ENCODE measurements at regions not wholly inside any gene's neighbourhood (a gene's known extent, or its start where the extent isn't known, plus 50 kb on each side); places are given as distances from the start of the nearest gene placed in this dataset.
"Not testable (repeated sequence)": the region's sequence is repeated elsewhere in the genome, so short reads cannot be mapped to it uniquely, and the experiment has no call there.

GRCh38 chr4:104345598-104346242 is 149.0 kb downstream of the CXXC4 start:
- Histone ChIP-seq H3K9me3 (no peaks in the 10 kb centered on the region), H3K4me1 (no peaks in the 10 kb centered on the region)
- TF ChIP-seq CTCF (IDR thresholded peaks at IDR 0.05; ENCODE audit: low read depth, low read length): no peak

GRCh38 chr4:104344342-104344980 is 150.2 kb downstream of the CXXC4 start:
- H3K36me3 ChIP-seq: no peaks in the 10 kb centered on the region
- no peaks in the 10 kb centered on the region for H3K27me3 ChIP-seq
- no peaks in the 10 kb centered on the region for H3K9me3 ChIP-seq
- no peak for TF ChIP-seq CTCF (IDR thresholded peaks at IDR 0.05; ENCODE audit: low read depth, low read length)
- H3K4me3 ChIP-seq (ENCODE audit: low read depth, low read length): no peak overlapping the region
- DNase-seq: no peak
- no peaks in the 10 kb centered on the region for H3K4me1 ChIP-seq

More at GRCh38 chr4:104345598-104346242, 149.0 kb downstream of the CXXC4 start:
- no peak overlapping the region for H3K4me3 ChIP-seq (ENCODE audit: low read depth, low read length)
- H3K36me3 ChIP-seq: no peaks in the 10 kb centered on the region
- H3K27me3 ChIP-seq: no peaks in the 10 kb centered on the region
- no peak for DNase-seq

- no peaks in the 10 kb centered on the region for H3K27me3 ChIP-seq
- H3K4me3 ChIP-seq (ENCODE audit: low read depth, low read length): no peak overlapping the region
- no peak for TF ChIP-seq CTCF (IDR thresholded peaks at IDR 0.05; ENCODE audit: low read depth, low read length)
- H3K4me1 ChIP-seq: no peaks in the 10 kb centered on the region
- DNase-seq: no peak
- H3K9me3 ChIP-seq: no peaks in the 10 kb centered on the region
- H3K36me3 ChIP-seq: no peaks in the 10 kb centered on the region
These were observed 160.3 kb downstream of the CXXC4 start for GRCh38 chr4:104334410-104334809.

GRCh38 chr4:104330125-104330905 is 164.4 kb downstream of the CXXC4 start:
- H3K27me3 ChIP-seq: no peaks in the 10 kb centered on the region
- H3K9me3 ChIP-seq: no peaks in the 10 kb centered on the region
- no peaks in the 10 kb centered on the region for H3K4me1 ChIP-seq
- DNase-seq: no peak
- no peak overlapping the region for H3K4me3 ChIP-seq (ENCODE audit: low read depth, low read length)
- H3K36me3 ChIP-seq: no peaks in the 10 kb centered on the region
- no peak for TF ChIP-seq CTCF (IDR thresholded peaks at IDR 0.05; ENCODE audit: low read depth, low read length)

GRCh38 chr4:104326991-104327694 is 167.6 kb downstream of the CXXC4 start:
- H3K36me3 ChIP-seq; H3K27me3 ChIP-seq; H3K9me3 ChIP-seq; H3K4me1 ChIP-seq; DNase-seq; H3K4me3 ChIP-seq (ENCODE audit: low read depth, low read length): not testable (repeated sequence)

- peaks cover 3% of the 10 kb centered on the region for H3K9me3 ChIP-seq
- no peaks in the 10 kb centered on the region for H3K36me3 ChIP-seq
- H3K4me3 ChIP-seq (ENCODE audit: low read depth, low read length): no peak overlapping the region
- H3K4me1 ChIP-seq: 0 out of 2 replicates have a peak, but pooled peaks cover 3% of the 10 kb centered on the region
- no peak for TF ChIP-seq CTCF (IDR thresholded peaks at IDR 0.05; ENCODE audit: low read depth, low read length)
- DNase-seq: no peak
- no peaks in the 10 kb centered on the region for H3K27me3 ChIP-seq
These were observed 192.0 kb downstream of the CXXC4 start for GRCh38 chr4:104302731-104303130.
